CD4-positive, CD25-positive, alpha-beta regulatory T cell (primary cell): ENCODE measurements at regions not wholly inside any gene's neighbourhood (a gene's known extent, or its start where the extent isn't known, plus 50 kb on each side); places are given as distances from the start of the nearest gene placed in this dataset.
"Not testable (repeated sequence)": the region's sequence is repeated elsewhere in the genome, so short reads cannot be mapped to it uniquely, and the experiment has no call there.

Experiments used
- ATAC-seq, 2 donors: fragments of 150-1000 bp; cut with Tn5 transposase; one replicate each; pipeline ENCODE4 v1.10.0; 2021; ENCODE audit warnings: low read depth in 2 of 2, moderate number of reproducible peaks in 2 of 2, moderate library complexity in 1 of 2
- DNase-seq, 3 donors: peaks; one replicate each; pipeline versions ENCODE4 v3.0.0 to v3.0.0-alpha.2; 2012 to 2022; ENCODE audit warnings: mixed read lengths in 1 of 3
- H3K27ac ChIP-seq: one replicate; pipeline ENCODE4 v1.7.0; 2013; ENCODE audit warnings: mild to moderate bottlenecking, low read length; ENCODE audit not compliant: insufficient read depth, poor library complexity, severe bottlenecking
- H3K27me3 ChIP-seq: one replicate; pipeline ENCODE4 v1.7.0; 2013; ENCODE audit warnings: low read length; ENCODE audit not compliant: control insufficient read depth, insufficient read depth
- H3K36me3 ChIP-seq: one replicate; pipeline ENCODE4 v1.7.0; 2013; ENCODE audit warnings: mild to moderate bottlenecking, low read length, moderate library complexity; ENCODE audit not compliant: control insufficient read depth, insufficient read depth
- H3K4me1 ChIP-seq: 2 replicates; pipeline ENCODE4 v1.7.0; 2013; ENCODE audit warnings: mild to moderate bottlenecking, low read length; ENCODE audit not compliant: insufficient read depth, control insufficient read depth, poor library complexity, severe bottlenecking
- H3K4me3 ChIP-seq: one replicate; pipeline ENCODE4 v1.7.0; 2013; ENCODE audit warnings: low read depth, mild to moderate bottlenecking, low read length, moderate library complexity
- H3K9me3 ChIP-seq, 2 experiments: 1 replicate in 1 of 2; 2 replicates in 1 of 2; pipeline ENCODE4 v1.7.0; 2013; ENCODE audit warnings: low read length in 2 of 2, mild to moderate bottlenecking in 1 of 2, moderate library complexity in 1 of 2; ENCODE audit not compliant: control insufficient read depth in 2 of 2
- H3K27ac Mint-ChIP-seq, 3 donors: one replicate each; pipeline ENCODE4 v1.8.0; 2020 to 2022; ENCODE audit warnings: mild to moderate bottlenecking in 3 of 3, mixed read lengths in 3 of 3, moderate library complexity in 2 of 3
- H3K27me3 Mint-ChIP-seq: one replicate; pipeline ENCODE4 v1.8.0; 2022; ENCODE audit warnings: mild to moderate bottlenecking, mixed read lengths
- H3K36me3 Mint-ChIP-seq: one replicate; pipeline ENCODE4 v1.8.0; 2020; ENCODE audit warnings: mixed read lengths
- H3K4me1 Mint-ChIP-seq, 4 donors: one replicate each; pipeline ENCODE4 v1.8.0; 2020 to 2022; ENCODE audit warnings: mixed read lengths in 4 of 4, mild to moderate bottlenecking in 1 of 4
- H3K4me3 Mint-ChIP-seq, 4 donors: one replicate each; pipeline ENCODE4 v1.8.0; 2020 to 2022; ENCODE audit warnings: mild to moderate bottlenecking in 4 of 4, mixed read lengths in 4 of 4, moderate library complexity in 3 of 4
- H3K9me3 Mint-ChIP-seq, 7 donors: one replicate each; pipeline ENCODE4 v1.8.0; 2020 to 2022; ENCODE audit warnings: mixed read lengths in 7 of 7, mild to moderate bottlenecking in 3 of 7, moderate library complexity in 2 of 7

- no peak overlapping the region for H3K27ac ChIP-seq
- Mint-ChIP-seq H3K27me3 (peaks cover 5% of the 10 kb centered on the region), H3K9me3 (peaks cover 0 to 11% (median 1%) of the 10 kb centered on the region in 7 donors), H3K4me3 (no peak overlapping the region), H3K4me1 (no peaks in the 10 kb centered on the region), H3K36me3 (no peaks in the 10 kb centered on the region), H3K27ac (no peak overlapping the region)
- DNase-seq, result no peak
- no peak overlapping the region for H3K4me3 ChIP-seq
- ATAC-seq, result no peak
- no peaks in the 10 kb centered on the region for H3K9me3 ChIP-seq
- no peaks in the 10 kb centered on the region for H3K27me3 ChIP-seq
- no peaks in the 10 kb centered on the region for H3K4me1 ChIP-seq
- H3K36me3 ChIP-seq, result no peaks in the 10 kb centered on the region
Observed at GRCh38 chr13:23044906-23045305, 135.9 kb upstream of the SGCG start.

GRCh38 chr13:23050126-23050525 lies 130.7 kb upstream of the SGCG start:
- Mint-ChIP-seq H3K27ac (no peak overlapping the region), H3K9me3 (peaks cover 0 to 7% (median 1%) of the 10 kb centered on the region in 7 donors), H3K27me3 (no peaks in the 10 kb centered on the region), H3K4me1 (no peaks in the 10 kb centered on the region), H3K36me3 (no peaks in the 10 kb centered on the region), H3K4me3 (no peak overlapping the region)
- ATAC-seq (no peak), DNase-seq (no peak)
- no peaks in the 10 kb centered on the region for H3K36me3 ChIP-seq
- H3K4me3 ChIP-seq, result no peak overlapping the region
- H3K27ac ChIP-seq, result no peak overlapping the region
- no peaks in the 10 kb centered on the region for H3K4me1 ChIP-seq
- no peaks in the 10 kb centered on the region for H3K9me3 ChIP-seq
- H3K27me3 ChIP-seq, result no peaks in the 10 kb centered on the region

- not testable (repeated sequence) for H3K27ac Mint-ChIP-seq, H3K4me3 ChIP-seq, H3K36me3 Mint-ChIP-seq, ATAC-seq, H3K9me3 Mint-ChIP-seq, DNase-seq, H3K27me3 ChIP-seq, H3K4me1 ChIP-seq, H3K4me3 Mint-ChIP-seq, H3K27me3 Mint-ChIP-seq, H3K4me1 Mint-ChIP-seq, H3K36me3 ChIP-seq, H3K27ac ChIP-seq, H3K9me3 ChIP-seq
Observed at GRCh38 chr13:23053711-23054110, 127.1 kb upstream of the SGCG start.

- Mint-ChIP-seq H3K9me3 (peaks cover 0 to 1% (median 0%) of the 10 kb centered on the region in 7 donors), H3K4me3 (no peak overlapping the region), H3K4me1 (no peaks in the 10 kb centered on the region), H3K36me3 (no peaks in the 10 kb centered on the region), H3K27ac (no peak overlapping the region), H3K27me3 (peaks cover 5% of the 10 kb centered on the region)
- H3K9me3 ChIP-seq, result no peaks in the 10 kb centered on the region
- no peak overlapping the region for H3K4me3 ChIP-seq
- ATAC-seq, result no peak
- H3K27me3 ChIP-seq, result no peaks in the 10 kb centered on the region
- peak in 1 of 3 donors; percentile 27 for DNase-seq
- no peaks in the 10 kb centered on the region for H3K4me1 ChIP-seq
- H3K36me3 ChIP-seq, result no peaks in the 10 kb centered on the region
- no peak overlapping the region for H3K27ac ChIP-seq
Observed at GRCh38 chr13:23059173-23059572, 121.6 kb upstream of the SGCG start.

GRCh38 chr13:23060959-23061358 lies 119.8 kb upstream of the SGCG start:
- H3K27ac Mint-ChIP-seq, result no peak overlapping the region
- Histone ChIP-seq H3K27ac (no peak overlapping the region), H3K4me1 (no peaks in the 10 kb centered on the region), H3K9me3 (no peaks in the 10 kb centered on the region), H3K4me3 (no peak overlapping the region), H3K36me3 (no peaks in the 10 kb centered on the region), H3K27me3 (no peaks in the 10 kb centered on the region)
- H3K9me3 Mint-ChIP-seq, result peaks cover 0 to 2% (median 0%) of the 10 kb centered on the region in 7 donors
- no peaks in the 10 kb centered on the region for H3K36me3 Mint-ChIP-seq
- ATAC-seq, result no peak
- no peak overlapping the region for H3K4me3 Mint-ChIP-seq
- DNase-seq, result peak in 1 of 3 donors; percentile 3
- H3K27me3 Mint-ChIP-seq, result peaks cover 5% of the 10 kb centered on the region
- H3K4me1 Mint-ChIP-seq, result no peaks in the 10 kb centered on the region

- no peak overlapping the region for H3K27ac Mint-ChIP-seq
- no peak overlapping the region for H3K27ac ChIP-seq
Observed at GRCh38 chr13:23067129-23067528, 113.7 kb upstream of the SGCG start.

GRCh38 chr13:23069566-23069965 lies 111.2 kb upstream of the SGCG start:
- no peaks in the 10 kb centered on the region for H3K27me3 Mint-ChIP-seq
- H3K36me3 ChIP-seq, result no peaks in the 10 kb centered on the region
- H3K4me3 ChIP-seq, result no peak overlapping the region
- DNase-seq (no peak), ATAC-seq (no peak)
- peaks cover 2% of the 10 kb centered on the region for H3K27me3 ChIP-seq
- peaks cover 0 to 7% (median 0%) of the 10 kb centered on the region in 7 donors for H3K9me3 Mint-ChIP-seq
- H3K36me3 Mint-ChIP-seq, result no peaks in the 10 kb centered on the region
- no peaks in the 10 kb centered on the region for H3K4me1 ChIP-seq
- H3K4me3 Mint-ChIP-seq, result no peak overlapping the region
- H3K4me1 Mint-ChIP-seq, result no peaks in the 10 kb centered on the region
- H3K27ac Mint-ChIP-seq, result no peak overlapping the region
- H3K27ac ChIP-seq, result no peak overlapping the region
- no peaks in the 10 kb centered on the region for H3K9me3 ChIP-seq

More at GRCh38 chr13:23067129-23067528, 113.7 kb upstream of the SGCG start:
- no peaks in the 10 kb centered on the region for H3K4me1 Mint-ChIP-seq
- H3K9me3 Mint-ChIP-seq, result peaks cover 0 to 5% (median 0%) of the 10 kb centered on the region in 7 donors
- ATAC-seq (no peak), DNase-seq (no peak)
- no peak overlapping the region for H3K4me3 Mint-ChIP-seq
- H3K4me1 ChIP-seq, result no peaks in the 10 kb centered on the region
- H3K9me3 ChIP-seq, result no peaks in the 10 kb centered on the region
- no peaks in the 10 kb centered on the region for H3K36me3 ChIP-seq
- H3K27me3 Mint-ChIP-seq, result no peaks in the 10 kb centered on the region
- no peaks in the 10 kb centered on the region for H3K27me3 ChIP-seq
- no peaks in the 10 kb centered on the region for H3K36me3 Mint-ChIP-seq
- H3K4me3 ChIP-seq, result no peak overlapping the region

GRCh38 chr13:23074075-23074828 lies 106.5 kb upstream of the SGCG start:
- H3K9me3 ChIP-seq, result no peaks in the 10 kb centered on the region
- Mint-ChIP-seq H3K4me1 (no peaks in the 10 kb centered on the region), H3K27ac (no peak overlapping the region), H3K9me3 (peaks cover 0 to 2% (median 0%) of the 10 kb centered on the region in 7 donors), H3K4me3 (no peak overlapping the region), H3K27me3 (no peaks in the 10 kb centered on the region), H3K36me3 (no peaks in the 10 kb centered on the region)
- H3K4me1 ChIP-seq, result no peaks in the 10 kb centered on the region
- H3K36me3 ChIP-seq, result no peaks in the 10 kb centered on the region
- DNase-seq, result no peak
- H3K27ac ChIP-seq, result no peak overlapping the region
- peaks cover 4% of the 10 kb centered on the region for H3K27me3 ChIP-seq
- no peak overlapping the region for H3K4me3 ChIP-seq
- ATAC-seq, result no peak
